ENCODE measurements at regions not wholly inside any gene's neighbourhood (a gene's known extent, or its start where the extent isn't known, plus 50 kb on each side); places are given as distances from the start of the nearest gene placed in this dataset.

- H3K4me3 ChIP-seq (ENCODE audit: low read depth, low read length) = no peak overlapping the region
- TF ChIP-seq CTCF (IDR thresholded peaks at IDR 0.05; ENCODE audit: insufficient read depth, low read depth, low read length, missing control alignments) = no peak
- peak; percentile 8 for DNase-seq (ENCODE audit: low read depth)
These were observed 436.5 kb upstream of the SLC30A5 start for GRCh38 chr5:68657055-68657961.

- TF ChIP-seq CTCF (IDR thresholded peaks at IDR 0.05; ENCODE audit: insufficient read depth, low read depth, low read length, missing control alignments) = no peak
- no peak for DNase-seq (ENCODE audit: low read depth)
- no peak overlapping the region for H3K4me3 ChIP-seq (ENCODE audit: low read depth, low read length)
These were observed 434.9 kb upstream of the SLC30A5 start for GRCh38 chr5:68658810-68659372.

GRCh38 chr5:68659881-68660280 lies 433.9 kb upstream of the SLC30A5 start:
- TF ChIP-seq CTCF (IDR thresholded peaks at IDR 0.05; ENCODE audit: insufficient read depth, low read depth, low read length, missing control alignments) = no peak
- no peak for DNase-seq (ENCODE audit: low read depth)

DNA sequence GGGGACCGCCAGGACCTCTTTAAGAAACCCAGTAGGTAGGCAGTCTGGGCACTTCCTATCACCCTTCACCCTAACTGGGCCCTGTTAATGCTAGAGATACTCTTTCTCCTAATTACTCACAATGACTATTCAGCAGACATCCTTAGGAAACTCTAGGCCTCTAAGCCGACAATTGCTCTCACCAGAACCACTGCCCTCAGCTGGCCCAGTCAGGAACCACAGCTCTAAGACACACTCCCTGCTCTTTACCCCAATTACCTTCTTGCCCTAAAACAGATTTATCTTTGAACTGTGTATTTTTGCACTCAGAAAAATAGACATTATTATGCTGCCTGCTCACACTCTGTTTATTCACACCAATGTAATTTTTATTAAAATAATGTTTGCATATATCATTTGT lies 432.6 kb upstream of the SLC30A5 start:
- H3K4me3 ChIP-seq (ENCODE audit: low read depth, low read length) = no peak overlapping the region
- DNase-seq (ENCODE audit: low read depth) = peak; percentile 57
- TF ChIP-seq CTCF (IDR thresholded peaks at IDR 0.05; ENCODE audit: insufficient read depth, low read depth, low read length, missing control alignments) = peak; percentile 51

More at GRCh38 chr5:68659881-68660280, 433.9 kb upstream of the SLC30A5 start:
- no peak overlapping the region for H3K4me3 ChIP-seq (ENCODE audit: low read depth, low read length)

DNA sequence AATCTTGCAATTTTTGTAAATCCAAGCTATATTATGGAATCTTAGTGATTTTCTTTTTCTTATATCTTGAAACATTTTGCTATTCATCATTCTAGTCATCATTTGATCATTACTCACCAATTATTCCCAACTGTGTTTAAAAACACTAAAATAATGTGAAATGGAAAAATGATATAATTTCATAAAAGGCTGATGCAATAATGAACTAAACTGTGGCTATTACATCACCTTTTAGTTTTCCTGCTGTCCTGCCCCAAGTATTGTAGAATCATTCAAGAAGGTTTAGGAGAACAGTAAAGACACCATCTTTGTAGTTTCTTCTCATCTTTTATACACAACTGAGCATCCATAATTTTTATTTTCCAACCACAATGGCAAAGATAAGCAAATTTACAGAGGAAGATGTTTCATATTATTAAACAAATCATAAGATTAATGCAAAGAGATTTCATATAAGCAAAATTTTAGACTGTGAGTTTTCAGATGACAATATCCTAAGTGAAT lies 431.0 kb upstream of the SLC30A5 start:
- no peak for TF ChIP-seq CTCF (IDR thresholded peaks at IDR 0.05; ENCODE audit: insufficient read depth, low read depth, low read length, missing control alignments)
- H3K4me3 ChIP-seq (ENCODE audit: low read depth, low read length) = no peak overlapping the region
- DNase-seq (ENCODE audit: low read depth) = no peak

- no peak overlapping the region for H3K4me3 ChIP-seq (ENCODE audit: low read depth, low read length)
- no peak for TF ChIP-seq CTCF (IDR thresholded peaks at IDR 0.05; ENCODE audit: insufficient read depth, low read depth, low read length, missing control alignments)
- no peak for DNase-seq (ENCODE audit: low read depth)
These were observed 423.8 kb upstream of the SLC30A5 start for GRCh38 chr5:68669864-68670575.
